ENCODE measurements at regions not wholly inside any gene's neighbourhood (a gene's known extent, or its start where the extent isn't known, plus 50 kb on each side); places are given as distances from the start of the nearest gene placed in this dataset.

DNA sequence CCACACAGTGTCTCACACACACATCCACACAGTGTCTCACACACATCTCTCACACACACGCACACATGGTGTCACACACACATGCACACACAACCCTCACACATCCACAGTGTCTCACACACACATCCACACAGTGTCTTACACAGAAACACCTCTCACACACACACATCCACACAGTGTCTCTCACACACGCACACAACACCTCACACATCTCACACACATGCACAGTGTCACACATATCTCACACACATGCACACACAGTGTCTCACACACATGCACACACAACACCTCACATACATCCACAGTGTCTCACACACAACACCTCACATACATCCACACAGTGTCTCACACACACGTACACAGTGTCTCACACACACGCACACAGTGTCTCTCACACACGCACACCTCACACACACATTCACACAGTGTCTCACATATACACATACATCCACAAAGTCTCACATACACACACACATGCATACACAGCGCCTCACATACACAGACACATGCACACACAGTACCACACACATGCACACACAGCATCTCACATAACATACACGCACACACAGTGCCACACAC, 473.9 kb upstream of the HS6ST1 start:
- no peak for DNase-seq (ENCODE audit: low read depth)

DNA sequence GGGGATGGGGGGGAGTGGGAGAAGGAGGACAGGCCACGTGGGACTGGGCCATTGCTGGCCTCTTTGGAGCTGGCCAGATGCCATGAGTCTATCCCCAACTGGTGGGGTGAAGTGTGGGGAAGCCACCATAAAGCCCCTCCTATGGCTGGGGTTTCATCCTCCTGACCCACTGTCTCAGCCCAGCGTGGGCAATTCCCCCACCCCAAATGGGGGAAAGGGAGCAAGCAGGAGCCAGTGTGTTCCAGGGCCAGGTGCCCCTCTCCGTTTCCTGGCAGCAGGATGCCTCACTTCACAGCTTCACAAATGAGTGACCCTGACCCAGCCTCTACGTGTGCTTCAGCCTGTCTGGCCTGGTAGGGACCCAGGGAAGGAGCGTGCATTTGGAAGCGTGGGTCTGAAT, 474.7 kb upstream of the HS6ST1 start:
- no peak for DNase-seq (ENCODE audit: low read depth)

GRCh38 chr2:128794285-128794684, 475.6 kb upstream of the HS6ST1 start:
- no peak for DNase-seq (ENCODE audit: low read depth)

GRCh38 chr2:128796321-128796720, 477.7 kb upstream of the HS6ST1 start:
- no peak for DNase-seq (ENCODE audit: low read depth)

DNA sequence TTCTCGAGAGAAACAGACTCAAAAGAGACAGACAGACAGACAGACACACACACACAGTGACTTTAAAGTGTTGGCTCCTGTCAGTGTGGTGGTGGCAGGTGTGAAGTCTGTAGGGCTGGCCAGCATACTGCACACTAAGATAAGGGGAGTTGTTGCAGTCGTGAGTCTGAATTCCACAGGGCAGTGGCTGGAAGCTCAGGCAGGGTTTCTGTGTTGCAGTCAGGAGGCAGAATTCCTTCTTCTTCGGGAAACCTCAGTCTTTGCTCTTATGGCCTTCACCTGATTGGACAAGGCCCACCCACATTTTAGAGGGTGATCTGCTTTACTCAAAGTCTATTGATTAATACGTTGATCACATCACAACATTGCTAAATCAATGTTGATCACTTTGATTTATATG, 478.4 kb upstream of the HS6ST1 start:
- no peak for DNase-seq (ENCODE audit: low read depth)

DNA sequence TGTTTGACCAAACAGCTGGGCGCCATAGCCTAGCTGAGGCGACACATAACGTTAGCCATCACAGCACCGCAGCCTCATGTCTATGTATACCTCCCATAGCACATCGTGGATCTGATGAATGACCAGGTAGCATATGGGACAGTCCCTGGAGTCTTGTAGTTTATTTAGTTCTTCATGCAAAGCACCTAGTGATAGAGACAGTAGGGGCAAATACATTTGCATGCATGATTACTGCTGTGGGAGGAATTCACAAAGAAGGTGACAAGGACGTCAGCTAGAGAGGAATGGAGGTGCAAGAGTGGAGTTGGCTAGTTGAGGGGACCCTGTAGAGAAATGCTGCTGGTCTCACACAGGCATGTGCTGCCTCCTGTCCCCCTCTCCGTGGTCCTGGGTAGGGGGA, 478.9 kb upstream of the HS6ST1 start:
- DNase-seq (ENCODE audit: low read depth): no peak

GRCh38 chr2:128797937-128798336, 479.3 kb upstream of the HS6ST1 start:
- no peak for DNase-seq (ENCODE audit: low read depth)

GRCh38 chr2:128798502-128799283, 480.0 kb upstream of the HS6ST1 start:
- no peak for DNase-seq (ENCODE audit: low read depth)

DNA sequence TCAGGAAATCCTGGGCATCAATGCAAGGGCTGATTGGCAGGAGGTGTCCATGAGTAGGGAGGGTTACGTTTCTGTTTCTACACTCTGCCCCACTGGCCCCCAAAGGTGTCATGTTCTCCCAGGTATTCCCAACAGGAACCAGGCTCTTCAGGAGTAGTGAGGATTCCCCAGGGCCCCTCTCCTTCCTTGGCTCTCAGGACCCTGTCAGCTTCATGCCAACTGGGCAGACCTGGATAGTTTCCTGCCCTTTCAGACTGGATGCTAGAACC, 480.6 kb upstream of the HS6ST1 start:
- no peak for DNase-seq (ENCODE audit: low read depth)

GRCh38 chr2:128799730-128800129, 481.1 kb upstream of the HS6ST1 start:
- no peak for DNase-seq (ENCODE audit: low read depth)

- DNase-seq (ENCODE audit: low read depth): no peak
These were observed 482.9 kb upstream of the HS6ST1 start for GRCh38 chr2:128801576-128801975.

- no peak for DNase-seq (ENCODE audit: low read depth)
These were observed 484.6 kb upstream of the HS6ST1 start for GRCh38 chr2:128803222-128803621.

DNA sequence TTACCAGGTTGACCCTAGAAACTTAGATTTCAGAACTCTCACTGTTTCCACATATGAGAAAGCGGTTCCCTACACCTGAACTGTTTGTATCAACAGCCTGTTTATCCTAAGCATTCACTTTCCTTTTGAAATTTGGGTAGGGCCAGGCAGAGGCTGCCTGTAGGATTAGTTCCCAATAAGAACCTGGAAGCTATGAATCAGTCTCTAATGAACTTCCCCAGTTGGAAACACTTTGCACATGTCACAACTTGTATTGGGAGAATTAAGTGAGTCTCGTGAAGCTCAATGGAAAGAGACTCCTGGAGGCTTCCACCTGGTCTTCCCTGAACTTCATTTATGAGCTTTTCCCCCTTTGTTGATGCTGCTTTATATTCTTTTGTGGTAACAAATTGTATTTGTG, 486.6 kb upstream of the HS6ST1 start:
- DNase-seq (ENCODE audit: low read depth): no peak

- DNase-seq (ENCODE audit: low read depth): no peak
These were observed 487.2 kb upstream of the HS6ST1 start for GRCh38 chr2:128805918-128806317.

DNA sequence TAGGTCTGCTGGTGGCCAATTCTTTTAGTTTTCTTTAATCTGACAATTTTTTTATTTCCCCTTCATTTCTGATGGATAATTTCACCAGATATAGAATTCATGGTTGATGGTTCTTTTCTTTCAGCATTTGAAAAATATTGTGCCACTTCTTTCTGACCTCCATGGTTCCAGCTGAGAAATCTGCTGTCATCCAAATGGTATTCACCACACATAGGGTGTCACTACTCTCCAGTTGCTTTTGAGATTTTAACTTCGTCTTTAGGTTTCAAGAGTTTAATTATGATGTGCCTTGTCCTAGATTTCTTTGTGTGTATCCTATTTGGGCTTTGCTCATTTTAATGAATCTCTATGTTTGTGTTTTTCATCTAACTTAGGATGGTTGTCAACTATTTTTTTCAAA, 488.6 kb upstream of the HS6ST1 start:
- DNase-seq (ENCODE audit: low read depth): no peak

GRCh38 chr2:128808462-128809258, 490.0 kb upstream of the HS6ST1 start:
- DNase-seq (ENCODE audit: low read depth): no peak

GRCh38 chr2:128809259-128809636, 490.6 kb upstream of the HS6ST1 start:
- DNase-seq (ENCODE audit: low read depth): no peak

GRCh38 chr2:128809880-128810279, 491.2 kb upstream of the HS6ST1 start:
- DNase-seq (ENCODE audit: low read depth): no peak

DNA sequence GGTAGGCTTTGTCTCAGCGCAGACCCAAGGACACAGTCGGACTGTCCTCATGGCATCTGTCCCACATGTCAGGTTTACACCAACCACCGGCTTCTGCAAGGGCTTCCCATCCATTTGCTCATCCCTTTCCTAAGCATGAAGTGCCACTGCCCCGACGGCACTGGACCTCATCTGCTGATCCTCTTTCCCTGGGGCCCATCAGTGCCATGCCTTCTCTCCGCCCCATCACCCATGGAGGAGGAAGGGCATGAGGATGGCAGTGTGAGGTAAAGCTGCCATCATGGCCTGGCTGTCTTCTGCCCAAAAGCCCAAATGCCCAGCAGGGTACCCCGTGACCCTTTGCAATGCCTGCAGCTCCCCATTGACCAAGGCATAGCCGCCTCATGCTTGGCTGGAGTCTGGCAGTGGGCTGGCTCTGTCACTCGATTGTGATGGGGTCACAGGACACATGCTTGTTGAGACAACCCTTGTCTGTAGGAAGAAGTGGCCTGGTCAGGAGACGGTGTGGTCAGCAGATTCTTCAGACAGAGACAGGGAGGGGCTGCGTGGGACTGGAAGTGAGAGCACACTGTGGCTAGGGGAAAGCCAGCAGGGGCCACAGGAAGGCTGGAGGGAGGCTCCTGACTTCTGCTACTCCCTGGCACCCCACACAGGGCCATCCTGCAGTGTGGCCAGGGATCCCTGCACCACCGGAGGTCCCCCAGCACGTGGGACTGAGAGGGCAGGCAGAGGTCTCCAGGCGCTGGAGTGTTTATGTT, 493.7 kb upstream of the HS6ST1 start:
- no peak for DNase-seq (ENCODE audit: low read depth)

DNA sequence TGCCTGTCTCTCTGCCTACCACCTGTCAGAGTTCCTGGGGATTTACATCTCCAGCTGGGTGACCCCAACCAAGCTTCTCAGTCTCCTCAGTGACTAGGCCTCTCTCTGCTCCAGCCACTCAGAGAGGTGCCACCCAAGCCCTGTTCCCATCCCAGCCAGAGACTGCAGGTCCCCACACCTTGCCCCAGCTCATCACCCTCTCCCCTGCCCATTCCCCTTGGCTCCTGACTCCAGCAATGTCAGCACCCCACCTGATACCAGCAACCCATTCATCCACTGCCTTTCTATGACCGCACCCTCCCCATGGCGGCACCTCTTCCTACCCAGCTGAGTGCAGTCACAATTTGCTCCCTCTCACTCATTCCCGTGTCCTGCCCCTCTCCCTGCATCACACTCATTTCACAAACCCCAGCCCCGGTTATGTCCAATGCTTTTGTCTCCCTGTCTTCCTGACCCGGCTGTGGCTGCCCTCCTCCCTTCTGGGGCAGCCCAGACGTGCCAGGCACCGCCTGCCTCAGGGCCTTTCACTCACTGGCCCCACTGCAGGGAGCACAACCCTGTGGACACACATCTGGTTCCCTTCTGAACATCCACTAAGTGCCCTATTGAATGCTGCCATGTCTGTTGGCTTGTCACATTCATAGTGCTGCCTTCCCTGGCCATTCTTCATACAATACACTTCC, 494.8 kb upstream of the HS6ST1 start:
- no peak for DNase-seq (ENCODE audit: low read depth)

DNA sequence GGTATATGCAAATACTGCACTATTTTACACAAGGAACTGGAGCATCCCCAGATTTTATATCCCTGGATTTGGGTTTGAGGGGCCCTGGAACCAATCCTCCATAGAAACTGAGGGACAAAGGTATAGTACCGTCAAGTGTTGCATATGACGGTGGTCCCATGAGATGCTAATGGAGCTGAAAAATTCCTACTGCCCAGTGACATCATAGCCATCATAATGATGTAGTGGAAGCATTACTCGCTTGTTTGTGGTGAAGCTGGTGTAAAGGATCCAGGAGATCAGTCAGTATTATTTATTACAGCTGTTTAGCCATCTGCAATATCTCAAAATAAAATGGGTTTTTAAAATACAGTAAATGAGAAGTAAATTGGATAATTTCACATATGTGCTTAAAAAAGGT, 496.6 kb upstream of the HS6ST1 start:
- DNase-seq (ENCODE audit: low read depth): no peak

GRCh38 chr2:128817171-128817570, 498.5 kb upstream of the HS6ST1 start:
- no peak for DNase-seq (ENCODE audit: low read depth)

All from stimulated activated CD8-positive, alpha-beta memory T cell treated with anti-CD3 and anti-CD28 coated beads, Interleukin-12 subunit alpha, Interleukin-12 subunit beta, amount 100 ng/mL, for 1 hour (primary cell).